HG02852 (cell line): ENCODE measurements at regions not wholly inside any gene's neighbourhood (a gene's known extent, or its start where the extent isn't known, plus 50 kb on each side); places are given as distances from the start of the nearest gene placed in this dataset.

Experiments used
- ATAC-seq: cut with Tn5 transposase; IDR thresholded peaks from one replicate; pipeline ENCODE4 v1.9.1; 2021; ENCODE audit warnings: mild to moderate bottlenecking, moderate library complexity; ENCODE audit not compliant: unreplicated experiment

DNA sequence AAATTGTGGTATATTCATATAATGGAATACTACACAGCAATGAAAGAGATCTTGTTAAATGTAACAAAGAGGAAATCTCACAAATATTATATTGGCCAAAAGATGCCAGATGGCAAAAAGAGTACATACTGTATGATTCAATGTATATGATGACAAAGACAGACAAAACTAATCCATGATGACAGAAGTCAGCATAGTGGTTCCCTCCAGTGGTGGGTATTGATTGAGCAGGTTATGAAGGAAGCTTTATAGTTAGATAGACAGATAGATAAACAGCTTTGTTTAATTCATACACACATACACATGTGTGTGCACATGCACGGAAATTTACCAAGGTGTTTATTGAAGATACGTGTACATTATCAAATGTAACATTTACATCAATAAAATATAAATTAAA is 74.4 kb upstream of the SMIM36 start:
- ATAC-seq, result no peak

DNA sequence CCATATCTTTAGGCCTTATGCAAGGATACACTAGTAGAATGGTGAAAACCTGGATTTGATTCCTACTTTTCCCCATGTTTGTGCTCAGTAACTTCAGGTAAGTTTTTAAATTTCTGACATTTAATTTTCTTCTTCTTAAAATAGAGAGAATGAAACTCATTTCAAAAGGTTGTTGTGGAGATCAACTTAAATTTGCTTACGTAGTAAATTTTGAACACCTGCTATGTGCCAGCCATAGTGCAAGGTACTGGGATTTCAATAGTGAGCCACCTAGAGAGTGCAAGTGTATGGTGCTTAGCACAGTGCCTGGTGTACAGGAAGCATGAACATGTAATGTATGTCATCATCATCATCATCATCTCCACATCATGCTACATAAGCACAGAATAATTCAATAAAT is 73.6 kb upstream of the SMIM36 start:
- no peak for ATAC-seq

DNA sequence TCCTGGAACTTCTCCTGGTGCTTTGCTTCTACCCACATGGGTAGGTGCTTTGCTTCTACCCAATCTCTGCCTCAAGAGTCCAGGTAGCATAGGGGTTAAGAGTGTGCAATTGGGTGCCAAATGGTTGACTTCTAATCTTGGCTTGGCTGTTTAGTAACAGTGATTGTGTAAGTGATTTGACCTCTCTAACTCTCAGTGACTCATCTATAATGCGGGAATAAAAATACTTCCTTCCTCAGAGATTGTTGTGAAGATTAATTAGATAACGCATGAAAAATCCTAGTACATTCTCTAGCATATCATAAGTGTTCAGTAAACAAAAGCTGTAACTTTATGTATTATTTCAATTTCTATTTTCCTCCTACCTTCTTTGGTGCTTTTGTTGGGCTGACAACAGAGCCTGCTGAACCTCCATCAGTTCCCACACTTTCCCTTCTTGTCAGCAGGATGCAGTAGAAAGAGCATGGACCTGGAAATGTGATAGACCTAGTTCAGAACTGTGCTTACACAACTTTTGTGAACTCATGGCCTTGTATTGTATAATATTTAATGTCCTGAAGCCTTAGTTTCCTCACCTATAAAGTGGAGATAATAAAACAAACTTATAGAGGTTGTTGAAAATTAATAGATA is 72.9 kb upstream of the SMIM36 start:
- no peak for ATAC-seq

DNA sequence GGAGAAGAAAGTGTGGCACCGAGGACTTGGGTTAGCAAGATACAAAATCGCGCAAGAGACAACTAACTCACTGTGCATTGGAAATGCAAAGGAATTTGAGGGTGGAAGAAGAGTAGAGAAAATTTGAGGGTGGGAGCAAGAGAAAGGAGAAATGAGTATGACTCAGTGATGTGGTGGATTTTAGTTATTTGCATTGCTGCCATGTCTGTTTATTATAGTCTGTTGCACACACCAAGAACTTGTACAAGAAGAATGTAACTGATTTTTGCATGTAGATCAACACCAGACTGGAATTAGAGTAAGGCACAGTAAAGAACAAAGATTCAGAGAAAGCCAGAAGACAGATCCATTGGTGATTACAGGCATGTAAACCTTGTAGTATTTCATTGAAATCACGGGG is 71.6 kb upstream of the SMIM36 start:
- ATAC-seq, result no peak

DNA sequence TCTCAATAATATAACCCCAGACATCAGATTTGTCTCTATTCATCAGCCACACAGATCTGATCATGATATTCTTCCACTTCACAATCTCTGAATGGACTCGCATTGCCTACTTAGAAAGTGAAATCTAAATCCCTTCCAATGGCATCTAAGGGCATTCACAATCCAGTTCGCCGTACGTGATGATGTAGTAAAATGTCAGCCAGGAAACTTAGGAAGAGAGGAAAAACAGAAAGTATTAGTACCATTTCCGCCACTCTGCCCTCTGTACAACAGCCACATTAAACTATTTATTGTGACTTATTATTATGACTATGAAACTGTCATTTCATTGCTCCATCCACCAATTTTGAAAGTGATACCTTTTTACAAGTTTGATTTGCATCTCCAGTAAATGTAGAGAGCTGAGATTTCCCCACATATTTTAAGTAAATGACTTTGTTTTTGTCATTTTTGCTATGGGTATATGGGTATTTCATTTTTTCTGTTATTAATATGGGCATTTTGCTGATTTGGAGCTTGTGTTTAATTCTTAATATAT is 69.4 kb upstream of the SMIM36 start:
- peak; percentile 53 for ATAC-seq

DNA sequence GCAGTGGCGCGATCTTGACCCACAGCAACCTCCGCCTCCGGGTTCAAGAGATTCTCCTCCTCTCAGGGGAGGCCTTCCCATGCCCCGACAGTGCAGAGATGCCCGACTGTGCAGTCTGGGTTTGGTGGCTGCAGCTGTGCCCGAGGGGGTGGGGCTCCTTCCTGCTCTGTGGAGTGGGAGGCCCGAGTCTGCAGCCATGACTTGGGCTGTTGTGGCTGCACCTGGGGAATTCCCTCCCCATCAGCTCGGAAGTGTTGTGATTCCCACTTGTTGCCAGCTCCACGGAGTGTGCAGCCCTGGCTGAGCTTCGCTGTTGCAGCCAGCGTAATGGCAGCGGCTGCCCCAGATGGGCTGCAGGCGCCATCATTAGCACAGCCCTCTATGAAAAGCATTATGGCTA is 66.4 kb upstream of the SMIM36 start:
- peak; percentile 30 for ATAC-seq

DNA sequence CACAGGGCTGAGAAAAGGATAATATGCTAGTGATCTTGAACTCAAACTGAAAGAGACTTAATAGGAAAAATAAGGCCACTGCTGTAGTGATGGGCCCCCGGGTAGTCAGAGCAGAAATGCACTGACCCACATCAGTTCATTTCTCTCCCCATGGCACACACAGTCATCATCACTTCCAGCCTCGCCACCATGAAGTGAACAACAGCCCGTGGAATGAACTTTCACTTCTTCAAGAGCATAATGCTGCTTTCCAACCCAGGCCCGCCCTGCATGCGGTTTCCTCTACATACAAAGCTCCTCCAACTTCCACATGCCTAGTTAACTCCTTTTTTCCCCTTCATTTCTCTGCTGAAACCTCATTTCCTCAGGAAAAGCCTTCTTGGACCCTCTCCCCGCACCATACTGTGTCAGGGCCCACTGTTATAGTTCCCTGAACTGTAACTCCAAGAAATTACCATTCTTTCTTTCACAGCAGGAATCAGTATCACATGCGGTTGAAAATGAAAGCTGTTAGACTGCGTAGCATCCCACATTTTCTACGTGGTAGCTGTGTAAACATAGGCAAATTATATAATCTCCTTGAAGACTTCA is 65.8 kb upstream of the SMIM36 start:
- peak; percentile 76 for ATAC-seq

DNA sequence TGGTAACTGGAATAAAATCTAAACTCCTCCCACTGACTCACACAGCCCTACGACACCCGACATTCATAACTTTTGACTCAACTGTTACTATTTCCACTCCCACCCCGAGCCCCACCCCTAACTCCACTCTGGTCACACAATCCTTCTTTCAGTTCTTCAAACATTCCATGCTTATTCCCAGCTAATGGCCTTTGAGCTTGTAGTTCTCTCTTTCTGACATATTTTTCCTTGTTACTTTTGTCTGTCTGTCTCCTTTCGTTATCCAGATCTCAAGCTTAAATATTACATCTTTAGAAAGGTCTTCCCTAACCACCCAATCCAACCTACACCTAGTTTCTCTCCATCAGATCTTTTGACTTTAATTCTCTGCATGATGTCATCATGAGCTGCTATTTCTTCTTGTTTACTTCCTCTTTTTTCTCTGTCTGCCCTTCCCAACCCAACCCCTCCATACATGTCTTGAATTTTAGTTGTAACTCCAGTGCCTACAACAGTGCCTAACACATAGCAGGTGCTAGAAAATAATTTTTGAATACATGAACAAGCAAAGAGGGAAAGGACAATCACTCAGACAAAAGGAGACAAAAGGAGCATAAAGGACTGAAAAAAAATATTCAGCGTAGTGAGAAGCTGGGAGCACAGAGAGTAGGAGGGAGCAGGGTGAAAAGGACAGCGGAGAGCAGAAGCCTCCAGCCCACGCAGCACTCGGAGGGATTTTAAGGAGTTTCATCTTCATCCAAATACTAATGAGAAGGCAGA is 65.2 kb upstream of the SMIM36 start:
- ATAC-seq, result peak; percentile 10

DNA sequence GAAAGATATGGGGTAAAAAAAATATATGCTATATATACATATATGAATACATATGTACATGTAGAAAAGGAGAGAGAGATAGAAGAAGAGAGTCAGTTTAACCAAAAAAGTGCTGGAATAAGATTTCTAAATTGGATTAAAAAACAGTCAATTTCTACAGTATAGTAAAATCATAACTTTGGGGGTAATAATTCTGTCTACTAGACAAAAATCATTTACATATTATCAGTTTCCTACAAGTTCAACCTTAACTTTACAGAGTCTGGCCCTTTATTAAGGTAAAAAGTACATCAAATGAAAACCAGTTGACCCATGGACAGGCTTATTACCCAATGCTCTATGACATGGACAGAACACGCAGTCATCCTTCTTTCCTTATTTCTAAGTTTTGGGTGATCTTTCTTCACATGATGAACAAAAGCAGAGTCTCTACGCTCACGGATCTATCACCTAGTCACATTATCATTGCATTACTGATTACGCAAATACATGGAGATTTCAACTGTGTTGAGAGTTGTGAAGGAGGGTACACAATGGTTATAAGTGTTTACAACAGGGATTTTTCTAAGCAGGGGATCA is 63.9 kb upstream of the SMIM36 start:
- ATAC-seq, result no peak

DNA sequence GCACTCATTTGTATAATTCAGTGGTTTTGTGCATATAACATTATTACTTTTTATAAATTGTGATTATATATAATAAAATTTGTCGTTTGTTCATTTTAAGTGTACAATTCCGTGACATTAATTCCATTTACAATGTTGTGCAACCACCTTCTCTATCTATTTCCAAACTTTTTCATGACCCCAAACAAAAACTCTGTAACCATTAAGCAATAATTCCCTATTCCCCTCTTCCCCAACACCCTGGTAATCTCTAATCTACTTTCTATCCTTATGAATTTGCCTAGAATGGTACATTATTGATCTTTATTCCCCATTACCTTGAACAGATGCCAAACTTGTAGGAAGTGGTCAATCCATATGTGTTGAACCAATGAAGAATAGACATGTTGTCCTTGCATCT is 61.3 kb upstream of the SMIM36 start:
- ATAC-seq, result no peak

DNA sequence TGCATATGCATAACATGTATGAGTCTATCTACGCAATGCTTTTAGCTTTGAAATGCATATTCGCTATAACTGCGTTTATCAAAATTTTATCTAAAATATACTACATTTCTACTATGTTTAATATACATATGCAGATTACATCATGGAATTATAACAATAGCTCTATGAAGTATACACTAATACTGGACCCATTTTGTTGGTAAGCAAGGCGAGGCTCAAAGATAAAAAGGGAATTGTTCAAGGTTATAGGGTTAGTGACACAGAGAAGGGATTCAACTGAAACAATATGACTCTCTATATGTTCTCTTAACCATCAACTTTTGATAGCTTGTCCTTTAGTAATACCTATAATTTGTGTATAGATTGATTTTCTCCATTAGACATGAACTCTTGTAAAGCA is 60.9 kb upstream of the SMIM36 start:
- ATAC-seq, result no peak

DNA sequence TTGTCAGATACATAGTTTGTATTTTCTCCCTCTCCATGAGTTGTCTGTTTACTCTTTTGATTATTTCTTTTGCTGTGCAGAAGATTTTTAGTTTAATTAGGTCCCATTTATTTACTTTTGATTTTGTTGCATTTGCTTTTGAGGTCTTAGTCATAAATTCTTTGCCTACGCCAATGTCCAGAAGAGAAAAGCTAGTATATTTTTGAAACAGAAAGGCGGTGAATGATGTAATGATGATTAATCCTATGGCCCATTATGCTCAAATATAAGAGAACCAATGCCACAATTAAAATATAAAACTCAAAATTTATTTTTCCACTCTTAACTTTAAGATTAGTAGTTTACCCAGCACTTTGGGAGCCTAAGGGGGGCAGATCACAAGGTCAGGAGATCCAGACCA is 59.8 kb upstream of the SMIM36 start:
- ATAC-seq, result no peak

DNA sequence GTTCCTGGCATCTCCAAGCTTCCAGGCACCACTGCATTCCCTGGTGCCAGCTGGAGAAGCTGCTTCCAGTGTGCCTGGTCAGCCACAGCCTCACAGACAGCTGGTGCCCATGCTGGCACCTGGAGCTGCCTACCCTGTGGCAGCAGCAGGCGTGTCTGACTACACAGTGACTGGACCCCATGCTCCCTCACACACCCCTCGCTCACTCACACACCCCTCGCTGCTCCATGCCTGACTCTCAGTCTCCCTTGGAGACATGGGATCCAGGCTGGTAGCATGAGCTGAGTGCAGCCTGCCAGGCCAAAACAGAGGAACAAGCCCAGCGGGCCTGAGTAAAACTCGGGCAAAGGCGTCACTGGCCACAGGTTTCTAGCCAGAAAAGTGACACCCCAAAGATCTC is 59.1 kb upstream of the SMIM36 start:
- ATAC-seq, result no peak

DNA sequence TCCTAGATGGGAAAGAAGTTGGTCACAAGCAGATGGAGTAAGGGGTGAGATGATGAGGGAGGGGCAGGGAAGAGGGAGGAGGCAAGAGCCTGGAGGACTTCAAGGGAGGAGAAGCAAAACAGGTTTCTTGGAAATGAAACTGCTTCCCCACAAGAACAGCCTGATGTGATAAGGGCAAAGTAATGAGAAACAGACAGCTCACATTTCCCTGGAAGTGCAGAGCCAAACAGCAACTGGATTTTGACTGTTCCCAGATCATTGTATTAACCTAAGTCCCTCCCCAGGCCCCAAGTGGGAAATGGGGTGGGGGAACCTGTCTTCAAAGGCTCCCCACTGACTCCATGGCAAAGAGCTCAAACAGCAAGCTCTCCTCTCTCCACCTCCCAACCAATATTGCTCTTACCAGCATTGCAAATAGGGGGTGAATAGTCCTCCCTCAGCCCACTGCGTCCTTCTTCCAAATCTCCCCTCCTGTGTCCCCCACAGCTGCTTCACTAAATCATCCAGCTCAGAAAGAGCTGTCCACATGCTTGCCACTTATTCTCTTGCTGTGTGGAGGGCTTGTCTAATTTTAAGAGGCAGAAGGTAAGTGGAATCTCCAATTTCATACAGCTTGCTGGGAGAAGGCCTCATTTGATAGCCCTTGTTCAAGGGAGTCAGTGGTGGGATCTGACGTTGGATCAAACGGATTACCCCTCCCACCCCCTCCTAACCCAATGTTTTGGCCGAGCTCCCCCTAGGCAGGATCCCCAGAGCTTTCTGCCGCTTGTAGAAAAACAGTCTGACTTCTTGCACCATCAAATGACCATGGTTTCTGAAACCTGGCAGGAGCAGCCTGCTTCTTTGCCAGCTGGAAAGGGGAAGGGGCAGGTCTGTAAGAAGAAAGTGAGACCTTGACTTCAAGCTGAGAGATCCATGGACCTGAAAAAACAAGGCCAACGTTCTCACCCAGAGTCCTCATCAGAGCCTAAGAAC is 56.3 kb upstream of the SMIM36 start:
- no peak for ATAC-seq

DNA sequence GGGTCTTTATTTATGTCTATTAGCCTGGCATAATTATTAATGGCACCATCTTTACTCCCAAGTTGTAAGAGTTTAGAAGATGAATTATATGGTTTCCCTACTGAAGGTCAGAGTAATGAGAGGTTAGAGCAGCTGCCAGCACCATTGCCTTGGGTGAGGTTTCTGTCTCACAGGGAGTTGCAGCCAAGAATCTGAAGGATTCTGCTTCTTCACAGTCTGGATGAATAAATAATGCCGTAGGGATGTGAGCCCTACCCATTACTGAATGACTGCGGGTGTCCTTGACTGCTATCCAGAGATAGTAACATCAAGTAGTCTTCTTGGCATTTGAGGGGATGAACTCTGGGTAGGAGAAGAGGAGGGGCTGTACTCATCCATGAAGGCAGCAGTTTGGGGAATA is 52.8 kb upstream of the SMIM36 start:
- ATAC-seq, result no peak

DNA sequence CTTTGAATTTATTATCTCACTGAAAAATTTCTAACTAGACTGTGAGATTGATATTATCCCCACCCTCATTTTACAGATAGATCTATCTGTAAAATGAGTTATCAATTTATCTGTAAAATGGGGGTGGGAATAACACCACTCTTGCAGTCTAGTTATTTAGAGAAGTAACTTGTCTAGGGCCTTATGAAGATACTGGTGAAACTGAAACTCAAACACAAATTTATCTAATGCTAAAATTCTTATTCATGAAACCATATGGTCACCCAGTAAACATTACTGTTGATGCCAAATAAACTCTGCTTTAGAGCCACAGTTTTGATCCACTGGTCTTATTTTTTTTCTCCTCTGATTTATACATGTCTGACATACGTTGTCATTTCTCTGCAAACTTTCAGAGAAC is 52.1 kb upstream of the SMIM36 start:
- no peak for ATAC-seq

DNA sequence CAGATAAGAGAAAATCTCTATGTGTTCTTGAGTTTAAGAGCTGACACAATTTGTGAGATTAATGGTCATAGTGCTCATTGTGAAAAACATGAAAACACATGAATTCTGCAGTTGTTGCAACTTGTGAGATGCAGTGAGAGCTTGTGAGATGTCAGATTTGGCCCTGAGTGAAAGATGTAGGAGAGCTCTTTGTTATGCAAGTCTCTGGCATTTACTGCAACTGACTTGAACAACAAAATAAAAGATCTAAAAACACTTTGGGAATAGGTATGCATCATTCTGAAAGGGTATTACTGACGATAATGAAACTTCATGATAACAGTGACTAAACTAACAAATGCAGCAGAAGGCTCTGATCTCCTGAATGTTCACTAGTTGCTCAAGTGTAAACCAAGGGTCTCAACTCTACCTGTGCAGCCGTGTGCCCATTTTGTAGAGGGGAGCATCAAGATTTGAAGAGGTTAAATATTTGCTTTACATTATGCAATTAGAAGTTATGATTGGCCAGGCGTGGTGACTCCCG is 50.8 kb upstream of the SMIM36 start:
- no peak for ATAC-seq

DNA sequence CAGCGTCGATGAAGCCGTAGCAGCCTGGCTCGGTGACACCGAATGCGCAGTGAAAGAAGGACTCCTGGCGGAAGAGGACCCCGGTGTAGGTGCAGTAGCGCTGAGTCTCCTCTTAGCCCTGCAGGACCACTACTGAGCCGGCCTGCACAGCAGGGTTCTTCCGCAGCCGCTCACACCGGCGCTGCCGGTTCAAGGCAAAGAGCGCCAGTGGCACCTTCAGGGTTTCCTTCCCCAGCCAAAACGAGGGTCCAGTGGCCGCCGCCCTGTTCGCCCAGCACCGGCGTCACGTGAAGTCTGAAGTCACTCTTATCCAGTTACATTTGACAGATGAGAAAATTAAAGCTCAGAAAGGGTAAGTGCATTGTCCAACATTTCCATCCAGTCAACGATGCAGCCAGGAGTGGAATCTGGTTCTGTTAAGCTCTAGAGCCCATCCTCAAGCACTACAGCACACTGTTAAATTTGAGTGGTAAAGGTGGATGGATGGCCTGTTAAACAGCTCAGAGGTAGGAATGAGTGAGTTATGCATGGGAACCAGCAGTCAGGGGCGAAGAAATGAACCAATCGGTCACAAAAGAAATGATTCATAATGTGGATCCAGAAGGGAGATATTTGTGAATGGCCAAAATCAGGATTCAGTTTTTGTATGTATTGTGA is 50.2 kb upstream of the SMIM36 start:
- no peak for ATAC-seq
